ENCODE measurements at regions not wholly inside any gene's neighbourhood (a gene's known extent, or its start where the extent isn't known, plus 50 kb on each side); places are given as distances from the start of the nearest gene placed in this dataset.

GRCh38 chr7:153002115-153002514, 242.6 kb downstream of the ACTR3B start:
- H3K4me2 ChIP-seq (replicated peaks; ENCODE audit: extremely low read depth, low read length, poor library complexity, severe bottlenecking) = no peak overlapping the region
- DNase-seq = no peak
- H3K4me1 Mint-ChIP-seq = no peaks in the 10 kb centered on the region
- H3K27ac Mint-ChIP-seq = no peak overlapping the region
- intact Hi-C loops (cut with micrococcal nuclease) = no loop called here
- no peak overlapping the region for H3K9ac ChIP-seq (ENCODE audit: insufficient read depth, low read length, poor library complexity, severe bottlenecking)
- no peaks in the 10 kb centered on the region for H3K36me3 ChIP-seq (replicated peaks in 1 of 2; ENCODE audit: control insufficient read depth in 1 of 2, insufficient read depth in 2 of 2, low read length in 2 of 2)
- no peak overlapping the region for H3K27ac ChIP-seq (ENCODE audit: low read depth in 1 of 2, low read length in 2 of 2)
- no peaks in the 10 kb centered on the region for H4K20me1 ChIP-seq (ENCODE audit: insufficient read depth, low read length)
- H3K27me3 ChIP-seq (ENCODE audit: control insufficient read depth in 2 of 2, insufficient read depth in 2 of 2, low read length in 2 of 2) = no peaks in the 10 kb centered on the region
- no peaks in the 10 kb centered on the region for H3K4me1 ChIP-seq (ENCODE audit: control insufficient read depth in 1 of 2, insufficient read depth in 2 of 2, low read length in 2 of 2)
- H3K9me3 ChIP-seq (replicated peaks in 1 of 2; ENCODE audit: control insufficient read depth in 1 of 2, insufficient read depth in 1 of 2, low read length in 2 of 2) = peaks cover 0 to 36% of the 10 kb centered on the region in 2 donors
- no peaks in the 10 kb centered on the region for H3K79me2 ChIP-seq (ENCODE audit: insufficient read depth, low read length)
- H3K27me3 Mint-ChIP-seq (ENCODE audit: low read depth in 3 of 3) = peaks cover 0 to 2% (median 0%) of the 10 kb centered on the region in 3 donors
- no peaks in the 10 kb centered on the region for H3K36me3 Mint-ChIP-seq
- no peak overlapping the region for H3K4me3 Mint-ChIP-seq
- TF ChIP-seq, protein P1, sequence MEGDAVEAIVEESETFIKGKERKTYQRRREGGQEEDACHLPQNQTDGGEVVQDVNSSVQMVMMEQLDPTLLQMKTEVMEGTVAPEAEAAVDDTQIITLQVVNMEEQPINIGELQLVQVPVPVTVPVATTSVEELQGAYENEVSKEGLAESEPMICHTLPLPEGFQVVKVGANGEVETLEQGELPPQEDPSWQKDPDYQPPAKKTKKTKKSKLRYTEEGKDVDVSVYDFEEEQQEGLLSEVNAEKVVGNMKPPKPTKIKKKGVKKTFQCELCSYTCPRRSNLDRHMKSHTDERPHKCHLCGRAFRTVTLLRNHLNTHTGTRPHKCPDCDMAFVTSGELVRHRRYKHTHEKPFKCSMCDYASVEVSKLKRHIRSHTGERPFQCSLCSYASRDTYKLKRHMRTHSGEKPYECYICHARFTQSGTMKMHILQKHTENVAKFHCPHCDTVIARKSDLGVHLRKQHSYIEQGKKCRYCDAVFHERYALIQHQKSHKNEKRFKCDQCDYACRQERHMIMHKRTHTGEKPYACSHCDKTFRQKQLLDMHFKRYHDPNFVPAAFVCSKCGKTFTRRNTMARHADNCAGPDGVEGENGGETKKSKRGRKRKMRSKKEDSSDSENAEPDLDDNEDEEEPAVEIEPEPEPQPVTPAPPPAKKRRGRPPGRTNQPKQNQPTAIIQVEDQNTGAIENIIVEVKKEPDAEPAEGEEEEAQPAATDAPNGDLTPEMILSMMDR (IDR thresholded peaks at IDR 0.05) = no peak
- no peak overlapping the region for H2AFZ ChIP-seq (ENCODE audit: insufficient read depth, low read depth, low read length, poor library complexity, severe bottlenecking)
- H3K4me3 ChIP-seq (replicated peaks in 1 of 3; ENCODE audit: low read depth in 2 of 3, low read length in 3 of 3) = no peak overlapping the region
- WGBS (ENCODE audit: insufficient coverage) = no CpG with 5 or more reads among the region's 1 CpG
- H3K9me3 Mint-ChIP-seq = peaks cover 9 to 29% (median 17%) of the 10 kb centered on the region in 7 donors

GRCh38 chr7:153002572-153002971, 243.0 kb downstream of the ACTR3B start:
- H3K9me3 ChIP-seq (replicated peaks in 1 of 2; ENCODE audit: control insufficient read depth in 1 of 2, insufficient read depth in 1 of 2, low read length in 2 of 2) = peaks cover 0 to 37% of the 10 kb centered on the region in 2 donors
- H3K36me3 ChIP-seq (replicated peaks in 1 of 2; ENCODE audit: control insufficient read depth in 1 of 2, insufficient read depth in 2 of 2, low read length in 2 of 2) = no peaks in the 10 kb centered on the region
- no peaks in the 10 kb centered on the region for H3K27me3 ChIP-seq (ENCODE audit: control insufficient read depth in 2 of 2, insufficient read depth in 2 of 2, low read length in 2 of 2)
- Mint-ChIP-seq H3K36me3 (no peaks in the 10 kb centered on the region), H3K4me3 (no peak overlapping the region), H3K27ac (no peak overlapping the region), H3K9me3 (peaks cover 9 to 30% (median 15%) of the 10 kb centered on the region in 7 donors), H3K4me1 (no peaks in the 10 kb centered on the region), H3K27me3 (ENCODE audit: low read depth in 3 of 3) (peaks cover 0 to 2% (median 0%) of the 10 kb centered on the region in 3 donors)
- TF ChIP-seq, protein P1 (IDR thresholded peaks at IDR 0.05) = no peak
- no peaks in the 10 kb centered on the region for H3K79me2 ChIP-seq (ENCODE audit: insufficient read depth, low read length)
- no peak overlapping the region for H3K27ac ChIP-seq (ENCODE audit: low read depth in 1 of 2, low read length in 2 of 2)
- H3K4me1 ChIP-seq (ENCODE audit: control insufficient read depth in 1 of 2, insufficient read depth in 2 of 2, low read length in 2 of 2) = no peaks in the 10 kb centered on the region
- H3K9ac ChIP-seq (ENCODE audit: insufficient read depth, low read length, poor library complexity, severe bottlenecking) = no peak overlapping the region
- H4K20me1 ChIP-seq (ENCODE audit: insufficient read depth, low read length) = no peaks in the 10 kb centered on the region
- DNase-seq = no peak
- no peak overlapping the region for H3K4me2 ChIP-seq (replicated peaks; ENCODE audit: extremely low read depth, low read length, poor library complexity, severe bottlenecking)
- intact Hi-C loops (cut with micrococcal nuclease) = no loop called here
- no peak overlapping the region for H2AFZ ChIP-seq (ENCODE audit: insufficient read depth, low read depth, low read length, poor library complexity, severe bottlenecking)
- no CpG with 5 or more reads among the region's 5 CpGs for WGBS (ENCODE audit: insufficient coverage)
- H3K4me3 ChIP-seq (replicated peaks in 1 of 3; ENCODE audit: low read depth in 2 of 3, low read length in 3 of 3) = no peak overlapping the region

All from CD14-positive monocyte (primary cell).